Astrocyte (in vitro differentiated cells and primary cell): ENCODE measurements at regions not wholly inside any gene's neighbourhood (a gene's known extent, or its start where the extent isn't known, plus 50 kb on each side); places are given as distances from the start of the nearest gene placed in this dataset.

Experiments
- CTCF ChIP-seq: IDR thresholded peaks from 2 replicates; pipeline ENCODE4 v1.5.1; 2011; ENCODE audit warnings: low read depth, mild to moderate bottlenecking, inconsistent platforms, low read length, moderate library complexity; ENCODE audit not compliant: insufficient read depth
- EZH2 ChIP-seq: IDR thresholded peaks from 2 replicates; pipeline ENCODE4 v1.6.1; 2012; ENCODE audit warnings: mild to moderate bottlenecking, low read length, inconsistent platforms; ENCODE audit not compliant: insufficient read depth

GRCh38 chr13:81683521-81683920 lies 1342.6 kb upstream of the SPRY2 start:
- TF ChIP-seq CTCF (no peak), EZH2 (no peak)
